Anterior cingulate cortex (tissue), 58 donors: ENCODE measurements at regions not wholly inside any gene's neighbourhood (a gene's known extent, or its start where the extent isn't known, plus 50 kb on each side); places are given as distances from the start of the nearest gene placed in this dataset.
A peak's percentile ranks its signal among the peaks of the same experiment; 100 is the strongest.

Experiments used
- DNase-seq, 58 donors: peaks; one replicate each; lab custom pipeline; 2025; lab: John Stamatoyannopoulos, UW

DNA sequence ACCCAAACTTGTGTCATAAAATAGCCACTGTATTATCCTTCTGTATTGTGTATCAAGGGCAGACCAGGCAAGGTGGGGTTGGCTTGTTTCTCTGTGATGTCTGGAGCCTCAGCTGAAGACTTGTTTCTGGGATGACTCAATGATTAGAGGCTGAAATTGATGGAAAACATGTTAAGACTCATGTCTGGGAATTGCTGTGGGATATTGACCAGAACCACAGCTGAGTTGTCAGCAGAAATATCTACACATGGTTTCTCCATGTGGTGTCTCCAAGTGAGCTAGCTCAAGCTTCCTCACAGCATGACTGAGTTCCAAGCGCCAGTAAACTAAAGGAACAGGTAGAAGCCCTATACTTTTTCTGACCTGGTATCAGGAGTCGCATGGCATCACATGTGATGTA, 128.5 kb upstream of the SYNDIG1 start:
- no peak for DNase-seq

- no peak for DNase-seq
Observed at GRCh38 chr20:24339210-24339641, 130.2 kb upstream of the SYNDIG1 start.

GRCh38 chr20:24337551-24337950, 131.9 kb upstream of the SYNDIG1 start:
- DNase-seq: no peak

GRCh38 chr20:24337069-24337468, 132.4 kb upstream of the SYNDIG1 start:
- no peak for DNase-seq

- no peak for DNase-seq
Observed at GRCh38 chr20:24334830-24335229, 134.6 kb upstream of the SYNDIG1 start.

DNA sequence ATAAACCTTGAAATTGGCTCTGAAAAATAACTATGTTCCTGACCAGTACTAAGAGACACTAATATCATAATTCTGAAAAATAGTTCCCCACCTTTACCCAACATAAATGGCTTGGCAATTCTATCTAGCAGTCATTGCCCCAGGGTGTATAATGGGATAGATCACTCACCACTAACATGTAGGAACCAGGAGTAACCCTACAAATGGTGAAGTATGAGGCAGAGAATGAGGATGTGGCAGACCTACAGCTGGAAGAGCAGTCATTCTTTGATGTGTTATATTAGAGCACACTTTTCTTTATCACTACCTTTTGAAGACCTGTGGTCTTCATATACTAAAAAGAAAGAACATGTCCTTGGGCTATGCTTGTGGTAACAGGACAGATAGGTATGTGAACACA, 136.5 kb upstream of the SYNDIG1 start:
- DNase-seq: no peak

DNA sequence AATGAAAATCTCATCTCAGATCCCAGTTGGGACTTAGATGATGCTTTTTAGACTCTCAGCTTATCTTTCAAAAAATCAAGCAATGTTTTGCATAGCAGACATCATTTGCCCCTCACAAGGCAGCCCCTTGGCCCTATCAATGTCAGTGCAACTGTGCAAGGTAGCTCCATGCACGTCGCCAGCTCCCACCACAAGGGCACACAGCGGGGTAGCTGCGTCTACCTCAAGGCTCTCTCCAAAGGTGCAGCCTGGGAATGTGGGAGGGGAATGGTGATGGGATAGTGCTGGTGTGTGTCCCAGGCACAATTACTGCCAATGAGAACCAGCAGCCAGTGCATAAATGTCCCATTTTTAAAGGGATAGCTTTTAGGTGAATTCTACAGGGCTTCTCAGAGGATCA, 137.5 kb upstream of the SYNDIG1 start:
- no peak for DNase-seq

- no peak for DNase-seq
Observed at GRCh38 chr20:24328901-24329300, 140.5 kb upstream of the SYNDIG1 start.

- DNase-seq: no peak
Observed at GRCh38 chr20:24321973-24322372, 147.5 kb upstream of the SYNDIG1 start.

- no peak for DNase-seq
Observed at GRCh38 chr20:24318569-24319352, 150.7 kb upstream of the SYNDIG1 start.

GRCh38 chr20:24317224-24317623, 152.2 kb upstream of the SYNDIG1 start:
- no peak for DNase-seq

DNA sequence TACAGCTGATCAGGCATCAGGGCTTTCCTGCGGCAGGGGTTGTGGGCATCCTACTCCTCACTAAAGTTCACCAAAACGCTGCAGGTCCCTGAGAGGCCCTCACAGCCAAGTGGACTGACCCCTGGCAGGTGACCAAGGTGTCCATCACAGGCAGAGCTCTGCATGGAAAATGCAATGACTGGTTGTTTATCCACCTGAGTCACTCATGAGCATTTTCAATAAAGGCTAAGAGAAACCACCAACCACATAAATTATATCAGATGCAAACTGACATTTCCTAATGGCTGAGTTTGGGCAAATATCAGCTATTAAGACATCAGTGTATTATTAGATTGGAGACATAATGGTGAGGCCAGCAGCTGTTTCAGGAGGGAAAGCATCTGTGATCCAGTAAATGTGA, 152.7 kb upstream of the SYNDIG1 start:
- no peak for DNase-seq

- no peak for DNase-seq
Observed at GRCh38 chr20:24314053-24314452, 155.4 kb upstream of the SYNDIG1 start.

DNA sequence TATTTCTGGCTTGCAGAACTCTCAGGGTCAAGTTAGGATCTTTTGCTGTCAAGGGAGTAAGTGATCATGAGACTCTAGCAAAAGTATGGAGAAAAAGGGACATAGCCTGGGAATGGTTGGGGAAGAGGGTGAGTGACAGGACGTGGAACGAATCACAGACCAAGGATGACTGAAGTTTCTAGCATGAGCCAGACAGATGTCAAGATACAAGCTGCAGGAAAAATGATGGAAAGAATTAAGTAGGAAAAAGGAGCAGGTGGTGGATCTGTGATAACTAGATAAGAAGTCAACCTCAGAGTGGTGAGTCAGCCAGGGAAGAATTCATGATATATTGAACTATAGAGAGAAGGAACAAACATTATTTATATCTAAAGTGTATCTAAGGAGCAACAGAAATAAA, 159.8 kb upstream of the SYNDIG1 start:
- DNase-seq: no peak

GRCh38 chr20:24305371-24305770, 164.1 kb upstream of the SYNDIG1 start:
- DNase-seq: peak in 1 of 58 donors; percentile 8

DNA sequence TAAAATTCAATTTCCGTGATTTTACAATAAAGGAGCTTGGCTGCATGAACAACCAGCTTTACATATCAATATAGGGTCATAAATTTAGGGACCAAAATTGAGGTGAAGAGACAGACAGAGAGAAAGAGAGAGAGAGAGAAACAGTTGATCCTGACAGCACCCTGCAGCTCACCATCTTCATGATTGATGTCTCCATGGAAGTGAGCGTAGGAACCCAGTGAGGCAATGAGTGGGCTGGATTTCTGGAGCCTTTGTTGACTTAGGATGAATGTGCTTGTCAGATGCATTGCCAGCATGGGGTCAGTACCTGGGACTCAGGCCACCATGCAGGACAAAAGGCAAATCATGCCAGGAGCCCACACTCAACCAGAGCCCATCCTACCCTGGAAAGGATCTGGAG, 165.1 kb upstream of the SYNDIG1 start:
- no peak for DNase-seq

DNA sequence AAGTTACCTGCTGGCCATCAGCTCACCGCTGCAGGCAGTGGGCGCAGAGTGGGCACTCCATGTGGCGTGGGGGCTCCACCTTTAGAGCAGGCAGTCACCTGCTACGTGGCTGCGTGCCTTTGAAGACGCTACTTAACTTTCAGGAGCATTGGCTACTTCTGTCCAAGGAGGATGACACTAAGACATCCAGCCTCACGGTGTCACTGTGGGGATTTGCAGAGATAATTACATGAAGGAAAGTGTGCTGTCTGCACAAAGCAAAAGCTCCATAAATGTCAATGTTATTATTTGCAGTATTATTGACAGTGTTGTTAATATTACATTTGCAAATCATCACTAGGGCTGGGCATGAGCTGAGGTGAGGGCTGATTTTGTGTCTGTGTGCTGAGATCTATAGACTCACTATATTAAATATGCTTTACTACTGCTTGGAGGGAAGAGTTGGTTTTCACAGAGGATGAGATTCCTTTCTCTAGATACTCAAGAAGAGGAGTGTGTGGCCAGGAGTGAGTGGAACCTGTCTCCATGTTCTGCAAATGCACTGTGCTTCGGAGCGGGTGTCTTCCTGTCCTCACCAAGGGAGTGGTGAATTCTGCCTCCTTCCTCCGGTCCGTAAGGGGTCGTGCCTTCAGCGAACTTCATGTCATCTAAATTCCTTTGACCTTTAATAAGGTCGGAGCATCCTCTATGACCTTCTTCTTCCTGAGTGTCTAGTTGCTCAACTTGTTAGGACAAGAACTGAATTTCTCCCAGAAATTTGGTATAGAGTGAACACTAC, 165.8 kb upstream of the SYNDIG1 start:
- DNase-seq: peak in 19 of 58 donors; percentile 3 to 51 (median 20)

DNA sequence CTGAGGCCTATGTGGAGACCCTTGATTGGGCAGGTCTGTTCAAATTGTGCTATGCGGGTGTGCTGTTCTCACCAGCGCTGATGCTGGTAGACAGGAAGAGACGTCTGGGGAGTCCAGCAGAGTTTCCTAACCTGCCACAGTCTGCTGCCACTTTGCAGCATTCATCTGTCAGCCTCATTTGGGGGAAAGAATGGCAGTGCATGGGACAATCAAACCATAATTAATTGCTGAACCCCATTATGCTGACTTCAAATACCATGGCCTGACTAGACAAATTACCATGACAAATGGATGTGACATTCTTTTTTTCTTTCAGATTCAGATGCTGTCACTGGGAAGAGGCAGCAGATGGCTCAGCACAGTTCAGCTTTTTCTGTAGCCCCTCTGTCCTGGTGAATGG, 171.4 kb upstream of the SYNDIG1 start:
- DNase-seq: no peak

GRCh38 chr20:24296477-24297261, 172.8 kb upstream of the SYNDIG1 start:
- DNase-seq: no peak

GRCh38 chr20:24291014-24291413, 178.4 kb upstream of the SYNDIG1 start:
- DNase-seq: no peak
